H7 (cell line): ENCODE measurements at regions not wholly inside any gene's neighbourhood (a gene's known extent, or its start where the extent isn't known, plus 50 kb on each side); places are given as distances from the start of the nearest gene placed in this dataset.
"Not testable (repeated sequence)": the region's sequence is repeated elsewhere in the genome, so short reads cannot be mapped to it uniquely, and the experiment has no call there.

Experiments used
- DNase-seq: peaks from one replicate; pipeline ENCODE4 v3.0.0; 2012
- H3K27me3 ChIP-seq: 2 replicates; pipeline ENCODE4 v1.6.0; 2011; ENCODE audit warnings: mild to moderate bottlenecking, low read length; ENCODE audit not compliant: control insufficient read depth, insufficient read depth
- H3K36me3 ChIP-seq: replicated peaks from 2 replicates; pipeline ENCODE4 v1.5.1; 2011; ENCODE audit warnings: low read length; ENCODE audit not compliant: control insufficient read depth, insufficient read depth
- H3K4me3 ChIP-seq: 2 replicates; pipeline ENCODE4 v1.5.1; 2011; ENCODE audit warnings: low read depth, mild to moderate bottlenecking, control low read depth, low read length, moderate library complexity; ENCODE audit not compliant: insufficient read depth

DNA sequence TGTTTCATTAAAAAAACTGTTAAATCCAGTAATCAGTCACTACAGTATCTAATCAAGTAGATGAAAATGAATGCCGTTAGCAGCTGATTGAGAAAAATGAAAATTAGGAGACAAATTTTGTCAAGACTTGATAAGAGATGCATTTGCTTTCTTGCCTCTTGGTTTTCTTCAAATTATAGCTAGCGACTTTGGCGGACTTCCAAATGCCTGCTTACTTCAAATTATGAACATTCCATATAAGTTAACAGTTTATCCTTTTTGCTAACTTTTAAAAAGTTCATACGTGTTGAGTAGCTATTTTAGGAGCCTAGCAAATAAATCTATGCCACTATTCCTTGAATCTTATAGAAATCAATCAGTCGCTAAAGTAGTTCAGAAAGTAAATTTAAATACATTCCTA, 58.8 kb downstream of the PPP4R3C start:
- H3K36me3 ChIP-seq, result no peaks in the 10 kb centered on the region
- DNase-seq, result no peak
- no peaks in the 10 kb centered on the region for H3K27me3 ChIP-seq
- no peak overlapping the region for H3K4me3 ChIP-seq

DNA sequence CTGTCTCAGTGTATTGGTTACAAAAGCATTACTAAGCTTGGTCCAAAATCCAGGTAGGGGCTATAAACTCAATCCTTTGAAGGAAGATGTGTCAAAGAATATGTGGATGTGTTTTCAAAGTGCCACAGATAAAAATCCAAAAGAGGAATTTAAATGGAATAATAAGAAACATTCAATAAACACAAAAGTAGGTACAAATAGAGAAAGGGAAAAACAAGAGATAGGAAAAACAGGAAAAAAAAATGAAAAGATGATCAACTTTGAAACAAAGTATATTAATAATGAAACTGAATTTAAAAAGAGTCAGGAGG, 64.0 kb downstream of the PPP4R3C start:
- Histone ChIP-seq H3K4me3 (no peak overlapping the region), H3K27me3 (no peaks in the 10 kb centered on the region), H3K36me3 (no peaks in the 10 kb centered on the region)
- DNase-seq, result no peak

DNA sequence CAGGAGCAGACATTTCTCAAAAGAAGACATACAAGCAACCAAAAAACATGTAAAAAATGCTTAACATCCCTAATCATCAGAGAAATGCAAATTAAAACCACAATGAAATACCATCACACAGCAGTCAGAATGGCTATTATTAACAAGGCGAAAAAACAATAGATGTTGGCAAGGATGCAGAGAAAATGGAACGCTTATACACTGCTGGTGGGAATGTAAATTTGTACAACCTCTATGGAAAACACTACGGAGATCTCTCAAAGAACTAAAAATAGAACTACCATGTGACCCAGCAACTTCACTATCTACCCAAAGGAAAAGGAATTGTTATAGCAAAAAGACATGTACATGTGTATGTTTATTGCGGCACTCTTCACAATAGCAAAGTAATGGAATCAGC, 71.5 kb downstream of the PPP4R3C start:
- Histone ChIP-seq H3K36me3 (no peaks in the 10 kb centered on the region), H3K27me3 (no peaks in the 10 kb centered on the region), H3K4me3 (no peak overlapping the region)
- DNase-seq, result no peak

DNA sequence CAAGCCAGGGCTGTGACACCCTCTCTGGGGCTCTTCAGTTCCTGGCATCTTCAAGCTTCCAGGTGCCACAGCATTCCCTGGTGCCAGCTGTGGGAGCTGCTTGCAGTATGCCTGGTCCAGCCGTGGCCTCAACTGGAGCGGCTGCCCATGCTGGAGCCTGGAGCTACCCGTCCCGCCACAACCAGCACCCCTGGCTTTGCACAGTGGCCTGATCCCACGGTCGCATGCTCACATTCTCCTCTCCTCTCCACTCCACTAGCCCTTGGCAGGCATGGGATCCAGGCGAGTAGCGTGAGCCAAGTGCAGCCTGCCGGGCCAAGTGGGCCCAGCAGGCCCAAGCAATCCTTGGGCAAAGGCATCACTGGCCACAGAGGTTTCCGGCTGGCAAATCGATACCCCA, 81.7 kb downstream of the PPP4R3C start:
- no peaks in the 10 kb centered on the region for H3K27me3 ChIP-seq
- H3K36me3 ChIP-seq, result no peaks in the 10 kb centered on the region
- no peak for DNase-seq
- no peak overlapping the region for H3K4me3 ChIP-seq

DNA sequence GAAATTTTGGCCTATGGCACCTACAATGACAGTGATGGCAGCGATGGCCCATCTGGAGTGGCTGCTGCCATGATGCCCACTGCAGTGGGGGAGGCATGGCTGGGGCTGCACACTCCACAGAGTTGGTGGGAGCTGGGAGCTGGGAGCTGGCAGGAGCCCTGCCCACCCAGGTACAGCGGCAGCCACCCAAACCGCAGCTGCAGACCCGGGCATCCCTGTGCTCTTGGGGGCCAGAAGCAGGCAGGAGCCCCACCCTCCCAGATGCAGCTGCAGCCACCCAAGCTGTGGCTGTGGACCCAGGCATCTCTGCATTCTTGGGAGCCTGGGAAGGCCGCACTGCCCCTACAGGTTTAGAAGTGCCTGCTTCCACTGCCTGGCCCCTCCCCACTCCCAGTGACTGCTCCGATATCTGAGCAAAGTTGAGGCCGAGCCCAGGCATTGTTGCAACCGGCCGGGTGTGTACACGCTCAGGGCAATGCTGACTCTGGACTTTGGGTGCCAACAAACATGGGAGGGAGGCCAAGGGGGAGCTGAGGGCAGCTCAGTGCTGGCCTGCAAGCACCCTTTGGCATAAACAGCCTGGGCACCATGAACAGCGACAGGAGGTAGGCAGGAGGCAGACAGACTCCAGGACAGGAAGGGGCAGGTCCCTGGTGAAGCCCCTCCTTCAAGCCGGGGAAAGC, 82.8 kb downstream of the PPP4R3C start:
- Histone ChIP-seq H3K36me3 (no peaks in the 10 kb centered on the region), H3K4me3 (no peak overlapping the region), H3K27me3 (no peaks in the 10 kb centered on the region)
- DNase-seq, result no peak

DNA sequence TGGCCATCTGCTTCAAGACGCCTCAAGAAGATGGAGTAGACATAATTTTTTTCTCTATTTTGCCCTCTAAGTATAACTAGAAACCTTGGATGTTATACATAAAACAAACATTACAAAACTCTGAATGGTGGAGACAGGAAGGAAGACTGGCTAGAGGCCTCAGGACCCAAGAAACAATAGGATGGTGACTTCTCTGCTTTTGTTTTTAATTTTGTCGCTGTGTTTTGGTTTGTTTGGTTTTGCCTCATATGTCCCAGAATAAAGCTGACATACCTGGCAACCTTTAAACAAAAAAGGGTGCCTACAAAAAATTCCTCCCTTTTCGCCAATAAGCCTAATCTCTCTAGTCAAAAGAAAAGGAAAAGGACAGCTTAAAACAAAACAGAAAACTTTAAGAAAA, 109.1 kb downstream of the PPP4R3C start:
- DNase-seq, result no peak
- H3K36me3 ChIP-seq, result no peaks in the 10 kb centered on the region
- no peaks in the 10 kb centered on the region for H3K27me3 ChIP-seq
- H3K4me3 ChIP-seq, result no peak overlapping the region

DNA sequence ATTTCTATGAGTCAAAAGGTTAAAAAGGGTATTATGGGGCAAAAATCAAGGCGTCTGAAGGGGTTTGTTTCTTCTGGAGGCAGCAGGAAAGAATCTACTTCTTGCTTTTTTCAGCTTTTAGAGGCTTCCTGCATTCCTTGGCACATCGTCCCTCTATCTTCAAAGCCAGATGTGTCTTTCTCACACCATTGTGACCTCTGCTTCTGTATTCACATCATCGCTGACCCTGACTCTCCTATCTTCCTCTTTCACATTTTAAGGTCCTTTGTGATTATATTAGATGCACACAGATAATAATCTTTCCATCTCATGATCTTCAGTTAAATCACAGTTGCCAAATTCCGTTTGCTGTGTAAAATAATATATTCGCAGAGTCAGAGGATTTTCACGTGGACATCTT, 112.7 kb downstream of the PPP4R3C start:
- no peaks in the 10 kb centered on the region for H3K36me3 ChIP-seq
- no peak for DNase-seq
- H3K4me3 ChIP-seq, result no peak overlapping the region
- H3K27me3 ChIP-seq, result no peaks in the 10 kb centered on the region

DNA sequence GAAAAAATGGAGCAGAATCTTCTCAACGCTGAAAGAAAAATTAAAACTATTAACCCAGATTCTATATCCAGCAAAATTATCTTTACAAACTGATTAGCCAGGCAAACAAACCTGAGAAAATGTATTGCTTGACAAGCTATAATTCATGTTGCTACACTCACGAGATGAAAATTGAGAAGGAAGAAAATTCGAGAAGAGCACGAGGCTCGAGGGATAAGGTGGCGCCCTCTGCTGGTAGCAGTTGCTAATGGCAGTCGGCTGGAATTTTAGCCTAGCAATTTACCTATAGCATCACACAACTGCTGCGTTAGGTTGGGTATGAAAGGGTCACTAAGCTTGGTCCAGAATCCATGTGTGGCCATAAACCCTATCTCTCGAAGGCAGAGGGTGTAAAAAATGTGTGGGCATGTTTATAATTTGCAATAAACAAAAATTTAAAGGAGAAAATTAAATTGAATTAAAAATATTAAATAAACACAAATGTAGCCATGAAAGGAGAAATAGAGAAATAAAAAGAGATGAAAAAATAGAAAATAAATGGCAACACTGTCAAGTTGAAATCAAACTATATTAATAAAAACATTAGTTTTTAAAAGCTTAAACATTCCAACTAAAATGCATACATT, 126.6 kb downstream of the PPP4R3C start:
- H3K36me3 ChIP-seq, result no peaks in the 10 kb centered on the region
- H3K27me3 ChIP-seq, result no peaks in the 10 kb centered on the region
- peak; percentile 11 for DNase-seq
- no peak overlapping the region for H3K4me3 ChIP-seq

DNA sequence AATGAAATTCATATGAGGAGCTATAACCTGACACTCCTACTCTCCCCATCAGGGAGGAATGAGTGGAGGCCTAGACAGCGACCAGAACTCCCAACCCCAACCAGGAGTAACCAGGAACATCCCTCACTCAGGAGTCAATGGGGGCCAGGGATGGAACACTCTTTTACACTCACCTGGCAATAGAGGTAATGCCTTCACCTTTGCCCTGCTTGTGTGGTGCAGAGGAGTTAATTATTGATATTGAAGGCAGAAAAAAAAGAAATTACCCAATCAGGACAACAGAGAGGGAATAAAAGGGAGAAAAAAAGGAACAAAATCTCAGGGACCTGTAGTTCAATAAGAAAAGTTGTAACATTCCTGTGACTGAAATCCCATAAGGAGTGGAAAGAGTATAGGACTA, 141.5 kb downstream of the PPP4R3C start:
- DNase-seq, result no peak
- Histone ChIP-seq H3K4me3 (no peak overlapping the region), H3K36me3 (no peaks in the 10 kb centered on the region), H3K27me3 (no peaks in the 10 kb centered on the region)

DNA sequence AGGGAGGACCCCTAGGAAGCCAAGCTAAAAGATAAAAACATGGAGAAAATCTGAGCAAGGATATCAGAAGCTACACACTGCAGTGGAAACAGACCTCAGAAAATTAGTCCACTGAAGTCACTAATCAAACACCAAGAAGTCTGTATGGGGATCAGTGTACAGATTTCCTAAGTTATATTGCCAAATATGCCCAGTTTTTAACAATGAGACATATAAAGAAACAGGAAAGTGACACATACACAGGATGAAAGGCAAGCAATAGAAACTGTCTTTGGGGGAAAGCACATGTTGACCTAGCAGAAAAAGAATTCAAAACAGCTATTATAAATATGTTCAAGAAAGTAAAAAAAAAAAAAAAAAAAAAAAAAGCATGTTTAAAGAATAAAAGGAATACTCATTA, 153.7 kb downstream of the PPP4R3C start:
- Histone ChIP-seq H3K36me3 (no peaks in the 10 kb centered on the region), H3K27me3 (no peaks in the 10 kb centered on the region), H3K4me3 (no peak overlapping the region)
- no peak for DNase-seq

DNA sequence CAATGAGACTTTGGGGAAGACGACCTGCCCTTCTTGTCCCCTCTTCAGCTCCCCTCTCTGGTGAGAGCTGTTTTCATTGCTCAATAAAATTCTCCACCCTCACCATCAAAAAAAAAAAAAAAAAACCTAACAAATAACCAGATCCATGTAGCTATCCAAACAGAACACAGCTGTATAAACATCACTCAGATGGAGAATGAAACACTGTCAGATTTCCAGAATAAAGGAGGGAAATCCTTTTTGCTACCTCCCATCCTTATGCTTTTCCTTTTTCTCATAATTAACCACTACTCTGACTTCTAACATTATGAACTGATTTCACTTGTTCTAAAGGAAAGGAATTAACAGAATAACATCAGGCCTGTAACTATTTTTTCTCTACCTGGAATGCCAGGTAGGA, 155.6 kb downstream of the PPP4R3C start:
- no peak overlapping the region for H3K4me3 ChIP-seq
- no peak for DNase-seq
- H3K27me3 ChIP-seq, result no peaks in the 10 kb centered on the region
- no peaks in the 10 kb centered on the region for H3K36me3 ChIP-seq

DNA sequence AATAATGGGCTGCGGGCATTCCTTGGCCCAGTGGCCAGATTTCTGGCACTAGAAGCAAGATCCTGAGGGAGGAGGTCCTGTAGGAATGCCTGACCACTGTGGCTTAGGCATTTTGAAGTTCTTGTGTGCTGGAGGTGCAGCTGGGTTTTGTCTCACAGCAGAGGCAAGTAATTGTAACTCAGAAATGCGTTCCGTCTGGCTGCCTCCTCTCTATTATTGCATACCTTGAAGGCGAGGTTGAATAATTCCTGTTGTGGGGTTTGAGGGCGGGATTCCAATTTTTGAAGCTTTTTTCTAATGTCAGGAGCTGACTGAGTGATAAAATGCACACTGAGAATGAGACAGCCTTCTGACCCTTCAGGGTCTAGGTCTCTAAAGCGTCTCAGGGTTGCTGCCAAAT, 170.6 kb downstream of the PPP4R3C start:
- not testable (repeated sequence) for DNase-seq, H3K27me3 ChIP-seq, H3K36me3 ChIP-seq, H3K4me3 ChIP-seq

DNA sequence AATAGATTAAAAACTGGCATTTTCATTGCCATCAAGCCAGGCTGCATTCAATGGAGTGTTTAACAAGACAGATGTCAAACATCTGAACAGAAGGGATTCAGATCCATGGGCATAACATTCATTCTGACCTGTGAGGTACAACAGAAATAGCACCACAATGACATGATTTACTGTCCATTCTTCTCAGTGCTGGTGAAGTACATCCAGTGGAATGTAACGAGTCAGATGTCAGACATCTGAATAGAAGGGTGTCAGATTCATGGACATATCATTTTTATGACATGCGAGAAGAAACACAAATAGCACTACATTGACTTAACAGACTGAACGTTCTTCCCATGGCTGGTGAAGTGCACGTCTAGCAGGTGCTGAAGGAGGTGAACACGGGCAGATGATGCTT, 186.4 kb downstream of the PPP4R3C start:
- no peaks in the 10 kb centered on the region for H3K27me3 ChIP-seq
- DNase-seq, result no peak

DNA sequence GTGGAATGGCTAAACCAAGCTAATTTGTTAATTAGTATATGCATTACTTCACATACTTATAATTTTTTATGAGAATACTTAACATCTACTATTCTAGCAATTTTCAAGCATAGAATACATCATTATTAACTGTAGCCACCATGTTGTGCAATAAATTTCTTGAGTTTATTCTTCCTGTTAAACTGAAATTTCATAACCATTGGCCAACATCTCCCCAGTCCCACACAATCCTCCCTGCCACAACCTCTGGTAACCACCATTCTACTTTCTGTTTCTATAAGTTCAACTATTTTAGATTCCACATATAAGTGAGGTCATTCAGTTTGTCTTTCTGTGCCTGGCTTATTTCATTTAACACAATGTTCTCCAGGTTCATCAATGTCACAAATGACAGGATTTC, 208.5 kb downstream of the PPP4R3C start:
- no peak for DNase-seq
- Histone ChIP-seq H3K4me3 (no peak overlapping the region), H3K27me3 (no peaks in the 10 kb centered on the region), H3K36me3 (no peaks in the 10 kb centered on the region)

More for the DNA sequence above, 186.4 kb downstream of the PPP4R3C start:
- no peaks in the 10 kb centered on the region for H3K36me3 ChIP-seq
- H3K4me3 ChIP-seq, result no peak overlapping the region

DNA sequence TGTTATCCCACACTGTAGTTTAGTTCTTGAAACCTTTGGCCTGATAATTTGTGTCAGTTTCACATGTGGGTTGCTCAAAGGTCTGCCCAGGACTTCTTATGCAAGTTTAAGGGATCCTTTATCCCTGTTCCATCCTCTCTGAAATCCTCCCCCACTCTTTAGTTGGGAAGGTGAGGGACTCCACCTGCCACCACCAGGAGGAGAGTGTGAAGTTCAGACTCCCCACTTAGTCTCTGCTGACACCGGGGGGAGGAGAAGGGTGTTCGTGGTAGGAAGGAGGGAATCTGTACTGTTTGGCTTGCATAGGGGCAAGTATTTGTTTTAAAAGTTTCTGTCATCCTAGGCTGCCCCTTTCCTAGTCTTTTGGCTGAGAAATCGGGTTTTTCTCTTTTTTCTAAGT, 211.8 kb downstream of the PPP4R3C start:
- Histone ChIP-seq H3K36me3 (no peaks in the 10 kb centered on the region), H3K4me3 (no peak overlapping the region), H3K27me3 (no peaks in the 10 kb centered on the region)
- peak; percentile 1 for DNase-seq

DNA sequence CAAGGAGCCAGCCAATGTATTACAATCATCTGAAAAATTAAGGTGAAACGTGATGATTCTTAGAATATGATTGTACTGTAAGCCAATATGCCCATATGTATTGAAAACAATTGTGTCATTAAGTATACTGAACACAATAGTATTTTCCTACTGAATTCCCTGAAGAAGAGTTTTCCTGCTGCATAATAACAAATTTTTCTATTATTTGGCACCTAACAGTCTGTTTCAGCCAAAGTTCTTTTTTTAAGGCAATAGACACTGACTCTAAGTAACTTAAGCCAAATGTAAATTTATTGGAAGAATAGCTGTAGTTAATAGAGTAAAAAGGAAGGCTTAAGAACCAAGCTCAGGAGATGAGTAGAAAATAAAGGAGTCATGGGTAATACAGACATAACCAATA, 220.6 kb downstream of the PPP4R3C start:
- Histone ChIP-seq H3K36me3 (no peaks in the 10 kb centered on the region), H3K4me3 (no peak overlapping the region), H3K27me3 (no peaks in the 10 kb centered on the region)
- no peak for DNase-seq
